Suprapubic skin (tissue), 4 donors: ENCODE measurements at regions not wholly inside any gene's neighbourhood (a gene's known extent, or its start where the extent isn't known, plus 50 kb on each side); places are given as distances from the start of the nearest gene placed in this dataset.

Experiments used
- DNase-seq, 2 donors: peaks; one replicate each; pipeline ENCODE4 v3.0.0-alpha.2; 2019; ENCODE audit warnings: low spot score in 2 of 2
- H3K27ac ChIP-seq: fragments of 200-600 bp; sonication (generic); one replicate; pipeline ENCODE4 v1.5.1; 2019
- H3K27me3 ChIP-seq: fragments of 200-600 bp; sonication (generic); one replicate; pipeline ENCODE4 v1.5.1; 2019
- H3K36me3 ChIP-seq: fragments of 200-600 bp; sonication (generic); one replicate; pipeline ENCODE4 v1.5.1; 2019
- H3K4me1 ChIP-seq: fragments of 200-600 bp; sonication (generic); one replicate; pipeline ENCODE4 v1.5.1; 2019
- H3K4me3 ChIP-seq: fragments of 200-600 bp; sonication (generic); one replicate; pipeline ENCODE4 v1.5.1; 2019; ENCODE audit warnings: mild to moderate bottlenecking
- H3K9me3 ChIP-seq: fragments of 200-600 bp; sonication (generic); one replicate; pipeline ENCODE4 v1.5.1; 2019
- EP300 ChIP-seq: sonication (generic); formaldehyde crosslinking; IDR thresholded peaks from one replicate; pipeline ENCODE4 v1.6.1; 2017; ENCODE audit warnings: antibody characterized with exemption
- POLR2A ChIP-seq, 2 donors: fragments of 450-650 bp; IDR thresholded peaks; one replicate each; pipeline ENCODE4 v1.6.1; 2017; ENCODE audit warnings: antibody characterized with exemption in 2 of 2, mild to moderate bottlenecking in 2 of 2, moderate library complexity in 2 of 2
- POLR2AphosphoS5 ChIP-seq, 3 donors: sonication (generic); formaldehyde crosslinking; IDR thresholded peaks; one replicate each; pipeline ENCODE4 v1.6.1; 2017; ENCODE audit warnings: antibody characterized with exemption in 3 of 3
- WGBS: methylation state at CpG from one replicate; pipeline ENCODE4 v1.1.5; 2018; 5-methylcytosine and 5-hydroxymethylcytosine counted together
- TF ChIP-seq, protein P1 (sequence below), 2 donors: fragments of 200-600 bp in 1 of 2; fragments of 450-650 bp in 1 of 2; sonication (generic) in 1 of 2; IDR thresholded peaks; one replicate each; pipeline ENCODE4 v1.5.1; 2016 to 2019; ENCODE audit warnings: antibody characterized with exemption in 2 of 2, mild to moderate bottlenecking in 1 of 2, moderate library complexity in 1 of 2

DNA sequence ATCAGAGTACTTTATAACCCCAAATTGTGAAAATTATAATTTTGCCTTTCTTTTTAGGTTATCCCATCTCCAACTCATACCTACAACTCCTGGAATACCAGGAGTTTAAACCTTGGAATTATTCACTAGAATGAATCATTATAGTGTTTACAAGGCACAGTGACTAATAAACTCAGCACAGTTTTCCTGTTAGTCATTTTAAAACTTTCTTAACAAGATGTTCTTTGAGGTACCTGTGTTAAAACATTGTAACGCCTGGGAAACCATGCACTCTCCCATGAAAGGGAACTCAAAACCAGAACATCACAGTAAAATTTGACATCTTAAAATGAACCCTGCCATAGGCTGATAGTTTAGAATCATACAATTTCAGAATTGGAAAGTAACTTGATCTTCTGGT lies 132.4 kb upstream of the OSTN start:
- H3K4me3 ChIP-seq, result no peak overlapping the region
- H3K27me3 ChIP-seq, result no peaks in the 10 kb centered on the region
- DNase-seq, result no peak
- TF ChIP-seq POLR2A (IDR thresholded peaks at IDR 0.05), result no peak
- TF ChIP-seq, protein P1, sequence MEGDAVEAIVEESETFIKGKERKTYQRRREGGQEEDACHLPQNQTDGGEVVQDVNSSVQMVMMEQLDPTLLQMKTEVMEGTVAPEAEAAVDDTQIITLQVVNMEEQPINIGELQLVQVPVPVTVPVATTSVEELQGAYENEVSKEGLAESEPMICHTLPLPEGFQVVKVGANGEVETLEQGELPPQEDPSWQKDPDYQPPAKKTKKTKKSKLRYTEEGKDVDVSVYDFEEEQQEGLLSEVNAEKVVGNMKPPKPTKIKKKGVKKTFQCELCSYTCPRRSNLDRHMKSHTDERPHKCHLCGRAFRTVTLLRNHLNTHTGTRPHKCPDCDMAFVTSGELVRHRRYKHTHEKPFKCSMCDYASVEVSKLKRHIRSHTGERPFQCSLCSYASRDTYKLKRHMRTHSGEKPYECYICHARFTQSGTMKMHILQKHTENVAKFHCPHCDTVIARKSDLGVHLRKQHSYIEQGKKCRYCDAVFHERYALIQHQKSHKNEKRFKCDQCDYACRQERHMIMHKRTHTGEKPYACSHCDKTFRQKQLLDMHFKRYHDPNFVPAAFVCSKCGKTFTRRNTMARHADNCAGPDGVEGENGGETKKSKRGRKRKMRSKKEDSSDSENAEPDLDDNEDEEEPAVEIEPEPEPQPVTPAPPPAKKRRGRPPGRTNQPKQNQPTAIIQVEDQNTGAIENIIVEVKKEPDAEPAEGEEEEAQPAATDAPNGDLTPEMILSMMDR (IDR thresholded peaks at IDR 0.05), result no peak
- TF ChIP-seq EP300, result no peak
- no peak overlapping the region for H3K27ac ChIP-seq
- WGBS, result 77% methylated on average over 1 of the region's 1 CpG
- no peaks in the 10 kb centered on the region for H3K36me3 ChIP-seq
- no peaks in the 10 kb centered on the region for H3K9me3 ChIP-seq
- H3K4me1 ChIP-seq, result no peaks in the 10 kb centered on the region

DNA sequence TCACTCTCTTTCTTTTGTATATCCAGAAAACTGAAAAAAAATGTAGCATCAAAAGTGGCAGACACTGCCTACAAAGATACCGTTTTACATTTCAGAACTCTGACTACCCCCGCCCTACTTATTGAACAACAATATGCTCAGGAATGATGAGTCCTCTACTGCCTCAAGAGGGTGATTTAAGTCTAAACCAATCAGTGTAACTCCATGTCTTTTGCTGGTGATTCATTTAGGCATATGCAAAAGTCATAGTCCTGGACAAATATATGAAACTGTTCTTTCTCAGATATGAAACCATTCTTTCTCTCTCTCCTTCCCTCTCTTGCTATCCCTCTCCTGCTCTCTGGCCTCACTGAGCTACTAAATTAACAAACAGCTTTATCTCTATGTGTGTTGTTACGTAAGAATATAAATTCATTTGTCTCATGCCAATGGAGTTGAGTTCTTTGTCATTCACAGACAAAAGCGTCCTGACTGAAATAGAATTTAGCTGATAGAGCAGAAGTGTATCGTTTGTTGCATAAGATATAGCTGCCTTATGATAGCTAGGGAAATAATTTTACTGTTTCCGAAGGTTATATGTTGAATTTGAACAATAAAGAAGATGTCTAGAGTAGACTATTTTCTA lies 133.7 kb upstream of the OSTN start:
- H3K27ac ChIP-seq, result no peak overlapping the region
- no peak overlapping the region for H3K4me3 ChIP-seq
- TF ChIP-seq POLR2AphosphoS5 (IDR thresholded peaks at IDR 0.05), result no peak
- TF ChIP-seq EP300, result no peak
- TF ChIP-seq POLR2A (IDR thresholded peaks at IDR 0.05), result no peak
- TF ChIP-seq, protein P1 (IDR thresholded peaks at IDR 0.05), result no peak
- 86% methylated on average over 6 of the region's 6 CpGs for WGBS
- H3K9me3 ChIP-seq, result no peaks in the 10 kb centered on the region
- no peaks in the 10 kb centered on the region for H3K36me3 ChIP-seq
- H3K27me3 ChIP-seq, result no peaks in the 10 kb centered on the region
- DNase-seq, result no peak
- no peaks in the 10 kb centered on the region for H3K4me1 ChIP-seq

DNA sequence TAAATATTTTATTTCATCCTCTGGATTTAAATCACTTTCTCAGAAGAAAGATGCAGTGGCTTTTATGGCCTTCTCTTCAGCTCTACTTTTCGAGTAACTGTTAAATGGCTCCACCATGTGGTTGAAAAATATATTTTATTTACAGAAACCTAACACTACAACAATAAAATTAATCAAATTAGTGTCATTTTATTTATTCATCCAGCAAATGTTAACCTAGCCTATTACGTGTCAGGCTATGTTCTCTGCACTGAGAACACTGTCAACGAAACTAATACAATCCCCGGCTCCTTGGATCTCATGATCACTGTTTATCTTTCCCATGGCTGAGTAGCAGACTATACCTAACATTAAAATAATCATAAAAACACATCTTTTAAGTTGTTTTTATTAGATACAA lies 148.0 kb upstream of the OSTN start:
- H3K9me3 ChIP-seq, result no peaks in the 10 kb centered on the region
- no peak overlapping the region for H3K4me3 ChIP-seq
- no peaks in the 10 kb centered on the region for H3K36me3 ChIP-seq
- H3K27ac ChIP-seq, result no peak overlapping the region
- WGBS, result 22% methylated on average over 4 of the region's 4 CpGs
- no peaks in the 10 kb centered on the region for H3K27me3 ChIP-seq
- H3K4me1 ChIP-seq, result no peaks in the 10 kb centered on the region
- no peak for DNase-seq
- TF ChIP-seq, protein P1 (IDR thresholded peaks at IDR 0.05), result peak in 1 of 2 donors; percentile 24
- TF ChIP-seq POLR2AphosphoS5 (IDR thresholded peaks at IDR 0.05), result no peak

DNA sequence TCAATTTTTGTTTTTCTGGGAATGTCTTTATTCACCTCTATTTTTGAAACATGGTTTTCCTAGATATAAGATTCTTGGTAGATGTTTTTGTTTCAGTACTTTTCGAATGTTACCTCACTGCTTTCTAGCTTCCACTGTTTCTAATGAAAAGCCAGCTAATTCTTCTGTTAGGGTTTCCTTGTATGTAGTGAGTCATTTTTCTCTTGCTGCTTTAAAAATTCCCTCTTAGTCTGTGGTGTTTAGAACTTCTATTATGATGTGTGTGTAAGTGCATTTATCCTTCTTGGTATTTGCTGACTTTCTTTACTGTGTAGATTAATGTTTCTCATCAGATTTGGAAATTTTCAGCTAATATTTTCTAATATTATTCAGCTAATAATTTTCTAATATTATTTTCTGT lies 151.1 kb upstream of the OSTN start:
- Histone ChIP-seq H3K9me3 (no peaks in the 10 kb centered on the region), H3K27ac (no peak overlapping the region), H3K4me1 (no peaks in the 10 kb centered on the region), H3K27me3 (no peaks in the 10 kb centered on the region), H3K4me3 (no peak overlapping the region), H3K36me3 (no peaks in the 10 kb centered on the region)
- 77% methylated on average over 1 of the region's 1 CpG for WGBS
- no peak for TF ChIP-seq EP300
- TF ChIP-seq, protein P1 (IDR thresholded peaks at IDR 0.05), result no peak
- DNase-seq, result no peak

DNA sequence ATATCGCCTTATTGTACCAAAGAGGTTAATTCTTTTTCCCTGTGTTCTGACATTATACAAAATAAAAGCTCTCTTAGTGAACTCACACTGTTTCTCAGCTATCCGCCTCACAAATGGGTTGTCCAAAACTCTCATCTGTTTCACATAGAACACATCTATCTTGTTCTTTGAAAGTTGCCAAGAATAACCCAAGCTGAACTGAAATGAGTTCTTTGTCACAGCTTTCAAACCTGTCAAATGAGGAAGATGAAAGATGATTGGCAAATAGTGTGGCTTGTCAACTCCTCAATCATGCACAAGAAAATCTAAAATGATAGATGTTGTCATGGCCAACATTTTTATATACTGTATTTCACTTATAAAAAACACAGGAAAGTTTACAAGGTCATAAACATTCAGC lies 168.1 kb upstream of the OSTN start:
- Histone ChIP-seq H3K4me1 (no peaks in the 10 kb centered on the region), H3K36me3 (no peaks in the 10 kb centered on the region), H3K27ac (no peak overlapping the region), H3K9me3 (no peaks in the 10 kb centered on the region), H3K4me3 (no peak overlapping the region), H3K27me3 (no peaks in the 10 kb centered on the region)
- DNase-seq, result no peak
- 67% methylated on average over 2 of the region's 2 CpGs for WGBS
- TF ChIP-seq EP300, result no peak
- TF ChIP-seq POLR2AphosphoS5 (IDR thresholded peaks at IDR 0.05), result no peak
- TF ChIP-seq, protein P1 (IDR thresholded peaks at IDR 0.05), result no peak
- no peak for TF ChIP-seq POLR2A (IDR thresholded peaks at IDR 0.05)
